ENCODE measurements at regions not wholly inside any gene's neighbourhood (a gene's known extent, or its start where the extent isn't known, plus 50 kb on each side); places are given as distances from the start of the nearest gene placed in this dataset.

- no peak for TF ChIP-seq RAD21 (IDR thresholded peaks at IDR 0.05; ENCODE audit: low read depth)
- TF ChIP-seq, protein P1, sequence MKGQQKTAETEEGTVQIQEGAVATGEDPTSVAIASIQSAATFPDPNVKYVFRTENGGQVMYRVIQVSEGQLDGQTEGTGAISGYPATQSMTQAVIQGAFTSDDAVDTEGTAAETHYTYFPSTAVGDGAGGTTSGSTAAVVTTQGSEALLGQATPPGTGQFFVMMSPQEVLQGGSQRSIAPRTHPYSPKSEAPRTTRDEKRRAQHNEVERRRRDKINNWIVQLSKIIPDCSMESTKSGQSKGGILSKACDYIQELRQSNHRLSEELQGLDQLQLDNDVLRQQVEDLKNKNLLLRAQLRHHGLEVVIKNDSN (IDR thresholded peaks at IDR 0.05) = no peak
- TF ChIP-seq FOXM1 (IDR thresholded peaks at IDR 0.05; ENCODE audit: borderline replicate concordance, low read depth) = no peak
- TF ChIP-seq CREB1 (IDR thresholded peaks at IDR 0.05; ENCODE audit: low read depth) = no peak
- TF ChIP-seq REST (IDR thresholded peaks at IDR 0.05; ENCODE audit: low read depth) = no peak
- no peak for TF ChIP-seq TCF12 (IDR thresholded peaks at IDR 0.05; ENCODE audit: low read depth)
- TF ChIP-seq CEBPB (IDR thresholded peaks at IDR 0.05) = no peak
- no peak for TF ChIP-seq TEAD4 (IDR thresholded peaks at IDR 0.05)
These were observed 113.9 kb upstream of the OLFM3 start for GRCh38 chr1:102110586-102110985.

- TF ChIP-seq REST (IDR thresholded peaks at IDR 0.05; ENCODE audit: low read depth) (no peak), CREB1 (IDR thresholded peaks at IDR 0.05; ENCODE audit: low read depth) (no peak), FOXM1 (IDR thresholded peaks at IDR 0.05; ENCODE audit: borderline replicate concordance, low read depth) (no peak), TCF12 (IDR thresholded peaks at IDR 0.05; ENCODE audit: low read depth) (no peak)
These were observed 110.7 kb upstream of the OLFM3 start for GRCh38 chr1:102107441-102107840.

DNA sequence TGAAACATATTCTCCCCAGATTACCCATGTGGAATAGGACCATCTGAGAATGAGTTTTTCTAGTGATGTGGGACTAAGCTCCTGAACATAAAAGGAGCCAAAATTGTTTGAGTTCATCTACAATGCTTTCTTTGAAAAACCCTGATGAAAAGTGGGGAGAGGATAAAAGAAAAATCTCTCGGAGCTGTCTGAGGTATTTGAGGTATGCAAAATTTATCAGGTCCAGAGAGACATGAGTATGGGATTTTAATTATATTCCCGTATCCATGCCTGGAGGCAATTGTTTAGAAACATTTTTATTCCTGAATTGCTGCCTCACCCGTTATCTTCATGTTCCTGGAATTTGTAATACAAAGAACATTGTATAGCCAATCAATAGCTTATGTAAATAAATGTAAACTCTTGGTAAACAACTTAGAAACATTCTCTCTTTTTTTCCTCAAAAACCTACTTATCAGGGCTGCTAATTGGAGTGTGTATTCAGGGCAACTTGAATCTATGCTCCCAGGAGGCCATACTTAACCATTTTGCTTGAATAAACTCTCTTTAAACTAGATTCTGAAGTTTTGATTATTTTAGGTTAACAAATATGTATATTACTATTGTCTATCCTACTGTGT lies 109.3 kb upstream of the OLFM3 start:
- TF ChIP-seq YY1 (IDR thresholded peaks at IDR 0.05; ENCODE audit: low read depth) (no peak), FOXM1 (IDR thresholded peaks at IDR 0.05; ENCODE audit: borderline replicate concordance, low read depth) (no peak), ZBTB7A (IDR thresholded peaks at IDR 0.05; ENCODE audit: low read depth) (no peak)

DNA sequence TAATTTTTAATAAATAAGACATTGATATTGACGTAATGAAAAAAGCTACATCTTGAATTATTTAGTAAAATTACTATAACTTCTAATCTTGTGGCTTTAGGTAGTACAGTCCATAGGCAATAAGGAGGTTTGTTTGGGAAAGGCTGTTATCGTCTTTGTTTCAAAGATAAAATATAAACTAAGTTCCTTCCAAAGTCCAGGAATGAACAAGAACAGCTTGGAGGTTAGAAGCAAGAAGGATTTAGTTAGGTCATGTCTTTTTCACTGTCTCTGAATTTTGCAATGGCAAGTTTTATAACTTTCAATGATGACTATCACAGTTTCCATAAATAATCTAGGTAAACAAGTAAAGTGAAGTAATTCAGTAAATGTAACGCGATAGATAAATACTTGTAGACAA lies 106.9 kb upstream of the OLFM3 start:
- TF ChIP-seq NFIC (IDR thresholded peaks at IDR 0.05) = no peak
- TF ChIP-seq FOXM1 (IDR thresholded peaks at IDR 0.05; ENCODE audit: borderline replicate concordance, low read depth) = no peak
- TF ChIP-seq RAD21 (IDR thresholded peaks at IDR 0.05; ENCODE audit: low read depth) = no peak
- no peak for TF ChIP-seq ZBTB7A (IDR thresholded peaks at IDR 0.05; ENCODE audit: low read depth)
- TF ChIP-seq, protein P1 (IDR thresholded peaks at IDR 0.05) = no peak
- no peak for TF ChIP-seq TCF12 (IDR thresholded peaks at IDR 0.05; ENCODE audit: low read depth)
- no peak for TF ChIP-seq TAF1 (IDR thresholded peaks at IDR 0.05; ENCODE audit: low read depth)
- TF ChIP-seq CREB1 (IDR thresholded peaks at IDR 0.05; ENCODE audit: low read depth) = no peak
- TF ChIP-seq, protein P2, sequence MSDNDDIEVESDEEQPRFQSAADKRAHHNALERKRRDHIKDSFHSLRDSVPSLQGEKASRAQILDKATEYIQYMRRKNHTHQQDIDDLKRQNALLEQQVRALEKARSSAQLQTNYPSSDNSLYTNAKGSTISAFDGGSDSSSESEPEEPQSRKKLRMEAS (IDR thresholded peaks at IDR 0.05) = no peak

GRCh38 chr1:102102276-102102780 lies 105.6 kb upstream of the OLFM3 start:
- no peak for TF ChIP-seq TEAD4 (IDR thresholded peaks at IDR 0.05)
- TF ChIP-seq, protein P2 (IDR thresholded peaks at IDR 0.05) = no peak
- TF ChIP-seq, protein P1 (IDR thresholded peaks at IDR 0.05) = no peak
- no peak for TF ChIP-seq EGR1 (IDR thresholded peaks at IDR 0.05)
- TF ChIP-seq NFIC (IDR thresholded peaks at IDR 0.05) = no peak
- no peak for TF ChIP-seq FOXM1 (IDR thresholded peaks at IDR 0.05; ENCODE audit: borderline replicate concordance, low read depth)
- TF ChIP-seq ZBTB7A (IDR thresholded peaks at IDR 0.05; ENCODE audit: low read depth) = no peak
- no peak for TF ChIP-seq EP300 (IDR thresholded peaks at IDR 0.05; ENCODE audit: borderline replicate concordance)
- TF ChIP-seq CREB1 (IDR thresholded peaks at IDR 0.05; ENCODE audit: low read depth) = no peak
- TF ChIP-seq TAF1 (IDR thresholded peaks at IDR 0.05; ENCODE audit: low read depth) = no peak
- TF ChIP-seq REST (IDR thresholded peaks at IDR 0.05; ENCODE audit: low read depth) = no peak
- TF ChIP-seq TCF12 (IDR thresholded peaks at IDR 0.05; ENCODE audit: low read depth) = no peak
- no peak for TF ChIP-seq RAD21 (IDR thresholded peaks at IDR 0.05; ENCODE audit: low read depth)
- no peak for TF ChIP-seq CEBPB (IDR thresholded peaks at IDR 0.05)
- no peak for TF ChIP-seq YY1 (IDR thresholded peaks at IDR 0.05; ENCODE audit: low read depth)
